SK-N-MC (cell line): ENCODE measurements at regions not wholly inside any gene's neighbourhood (a gene's known extent, or its start where the extent isn't known, plus 50 kb on each side); places are given as distances from the start of the nearest gene placed in this dataset.

Experiments used
- EZH2 ChIP-seq: fragments of 200-600 bp; sonication (generic); IDR thresholded peaks from one replicate; pipeline ENCODE4 v1.6.1; 2017; ENCODE audit warnings: antibody characterized with exemption
- POLR2AphosphoS5 ChIP-seq: IDR thresholded peaks from 2 replicates; pipeline ENCODE4 v1.6.1; 2012; ENCODE audit warnings: mild to moderate bottlenecking, low read depth, low read length, borderline replicate concordance

- TF ChIP-seq EZH2, result no peak
- no peak for TF ChIP-seq POLR2AphosphoS5
These were observed 131.5 kb upstream of the RPL34 start for GRCh38 chr4:108488865-108489264.
